ENCODE measurements at regions not wholly inside any gene's neighbourhood (a gene's known extent, or its start where the extent isn't known, plus 50 kb on each side); places are given as distances from the start of the nearest gene placed in this dataset.

- H3K36me3 ChIP-seq = no peaks in the 10 kb centered on the region
- no peaks in the 10 kb centered on the region for H3K9me3 ChIP-seq
- TF ChIP-seq POLR2A (IDR thresholded peaks at IDR 0.05) (no peak), CTCF (IDR thresholded peaks at IDR 0.05) (no peak)
- peaks cover 0 to 5% (median 0%) of the 10 kb centered on the region in 4 donors for H3K4me1 ChIP-seq
- H3K27ac ChIP-seq = no peak overlapping the region
- DNase-seq = no peak
- no peaks in the 10 kb centered on the region for H3K27me3 ChIP-seq
- H3K4me3 ChIP-seq = no peak overlapping the region
Measured at GRCh38 chr6:134626589-134626988, 308.7 kb upstream of the SGK1 start.

GRCh38 chr6:134626086-134626485 is 308.2 kb upstream of the SGK1 start:
- H3K4me3 ChIP-seq = no peak overlapping the region
- no peak overlapping the region for H3K27ac ChIP-seq
- H3K9me3 ChIP-seq = no peaks in the 10 kb centered on the region
- H3K27me3 ChIP-seq = no peaks in the 10 kb centered on the region
- no peaks in the 10 kb centered on the region for H3K36me3 ChIP-seq
- TF ChIP-seq POLR2A (IDR thresholded peaks at IDR 0.05) (no peak), CTCF (IDR thresholded peaks at IDR 0.05) (no peak)
- peaks cover 0 to 5% (median 0%) of the 10 kb centered on the region in 4 donors for H3K4me1 ChIP-seq
- no peak for DNase-seq

- DNase-seq = no peak
- Histone ChIP-seq H3K4me3 (no peak overlapping the region), H3K36me3 (no peaks in the 10 kb centered on the region), H3K4me1 (peaks cover 0 to 2% (median 0%) of the 10 kb centered on the region in 4 donors), H3K27me3 (no peaks in the 10 kb centered on the region), H3K27ac (no peak overlapping the region), H3K9me3 (no peaks in the 10 kb centered on the region)
- TF ChIP-seq POLR2A (IDR thresholded peaks at IDR 0.05) (no peak), CTCF (IDR thresholded peaks at IDR 0.05) (no peak)
Measured at GRCh38 chr6:134624781-134625180, 306.9 kb upstream of the SGK1 start.

GRCh38 chr6:134623401-134623800 is 305.5 kb upstream of the SGK1 start:
- DNase-seq = no peak
- no peak overlapping the region for H3K4me3 ChIP-seq
- no peaks in the 10 kb centered on the region for H3K36me3 ChIP-seq
- no peaks in the 10 kb centered on the region for H3K9me3 ChIP-seq
- H3K27ac ChIP-seq = no peak overlapping the region
- TF ChIP-seq POLR2A (IDR thresholded peaks at IDR 0.05) = no peak
- no peak for TF ChIP-seq CTCF (IDR thresholded peaks at IDR 0.05)
- H3K4me1 ChIP-seq = no peaks in the 10 kb centered on the region
- no peaks in the 10 kb centered on the region for H3K27me3 ChIP-seq

- Histone ChIP-seq H3K4me1 (no peaks in the 10 kb centered on the region), H3K36me3 (no peaks in the 10 kb centered on the region), H3K27me3 (no peaks in the 10 kb centered on the region), H3K27ac (no peak overlapping the region), H3K9me3 (no peaks in the 10 kb centered on the region), H3K4me3 (no peak overlapping the region)
- DNase-seq = no peak
- TF ChIP-seq POLR2A (IDR thresholded peaks at IDR 0.05) (no peak), CTCF (IDR thresholded peaks at IDR 0.05) (no peak)
Measured at GRCh38 chr6:134622382-134623173, 304.7 kb upstream of the SGK1 start.

Measured in Peyer's patch (tissue), 4 donors.